GM21360 (cell line): ENCODE measurements at regions not wholly inside any gene's neighbourhood (a gene's known extent, or its start where the extent isn't known, plus 50 kb on each side); places are given as distances from the start of the nearest gene placed in this dataset.

Source experiments
- ATAC-seq: cut with Tn5 transposase; IDR thresholded peaks from one replicate; pipeline ENCODE4 v1.9.1; 2021; ENCODE audit warnings: mild to moderate bottlenecking, moderate library complexity; ENCODE audit not compliant: unreplicated experiment

DNA sequence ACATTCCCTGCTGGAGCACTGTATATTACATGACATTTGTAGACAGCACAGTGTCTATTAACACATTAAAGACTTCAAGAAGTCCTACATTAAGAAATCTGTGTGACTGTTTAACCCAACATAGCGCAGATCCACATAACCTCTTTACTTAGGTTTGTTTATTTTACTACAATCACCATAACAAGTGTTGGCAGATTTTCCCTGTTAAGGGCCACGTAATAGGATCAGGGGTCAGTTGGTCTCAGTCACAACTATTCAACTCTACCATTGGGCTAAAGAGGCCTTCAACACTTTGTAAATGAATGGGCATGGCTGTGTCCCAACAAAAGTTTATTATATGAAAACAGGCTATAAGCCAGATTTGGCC, 51.3 kb upstream of the ADORA2B start:
- no peak for ATAC-seq

GRCh38 chr17:15894258-15894657, 50.7 kb upstream of the ADORA2B start:
- ATAC-seq, result no peak

DNA sequence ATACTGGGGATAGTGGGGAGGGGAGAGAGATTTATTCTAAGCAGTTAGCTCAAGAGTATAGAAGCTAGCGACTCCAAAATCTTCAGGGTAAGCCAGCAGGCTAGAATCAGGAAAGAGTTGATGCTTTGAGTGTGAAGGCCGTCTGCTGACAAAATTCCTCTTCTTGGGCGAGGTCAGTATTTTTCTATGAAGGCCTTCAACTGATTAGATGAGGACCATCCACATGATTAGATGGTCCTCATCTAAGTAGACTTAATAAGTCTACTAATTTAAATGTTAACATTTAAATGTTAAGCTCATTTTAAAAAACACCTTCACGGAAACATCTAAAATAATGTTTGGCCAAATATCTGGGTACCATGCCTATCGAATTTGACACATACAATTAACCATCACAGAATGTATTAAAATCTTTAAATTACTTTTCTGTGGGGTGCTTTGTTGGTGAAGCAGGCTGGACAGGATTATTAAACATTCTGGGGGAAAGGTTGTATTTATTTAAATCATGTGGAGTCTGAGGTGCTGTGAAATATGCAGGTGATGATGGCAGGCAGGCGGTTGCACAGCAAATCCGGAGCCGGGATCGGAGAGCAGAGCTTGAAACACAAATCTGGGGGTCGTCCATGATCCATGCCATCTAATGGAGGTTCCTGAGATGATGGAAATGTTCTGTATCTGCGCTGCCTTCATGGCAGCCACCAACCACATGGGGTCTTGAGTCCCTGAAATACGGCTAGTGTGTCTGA, 49.8 kb upstream of the ADORA2B start:
- no peak for ATAC-seq
